HepG2 (cell line): ENCODE measurements at regions not wholly inside any gene's neighbourhood (a gene's known extent, or its start where the extent isn't known, plus 50 kb on each side); places are given as distances from the start of the nearest gene placed in this dataset.

Experiments used
- CBX5 ChIP-seq: sonication (generic); formaldehyde crosslinking; IDR thresholded peaks from 2 replicates; pipeline ENCODE4 v1.4.0; 2020; ENCODE audit warnings: missing genetic modification reagents, borderline replicate concordance
- TF ChIP-seq, protein P1 (sequence below): sonication (generic); formaldehyde crosslinking; IDR thresholded peaks from 2 replicates; pipeline ENCODE4 v1.5.0; 2020; ENCODE audit warnings: mild to moderate bottlenecking, missing genetic modification reagents, moderate library complexity
- TF ChIP-seq, protein P2 (sequence below): sonication (generic); formaldehyde crosslinking; IDR thresholded peaks from 2 replicates; pipeline ENCODE4 v1.8.0; 2022; ENCODE audit warnings: mild to moderate bottlenecking, missing genetic modification reagents

DNA sequence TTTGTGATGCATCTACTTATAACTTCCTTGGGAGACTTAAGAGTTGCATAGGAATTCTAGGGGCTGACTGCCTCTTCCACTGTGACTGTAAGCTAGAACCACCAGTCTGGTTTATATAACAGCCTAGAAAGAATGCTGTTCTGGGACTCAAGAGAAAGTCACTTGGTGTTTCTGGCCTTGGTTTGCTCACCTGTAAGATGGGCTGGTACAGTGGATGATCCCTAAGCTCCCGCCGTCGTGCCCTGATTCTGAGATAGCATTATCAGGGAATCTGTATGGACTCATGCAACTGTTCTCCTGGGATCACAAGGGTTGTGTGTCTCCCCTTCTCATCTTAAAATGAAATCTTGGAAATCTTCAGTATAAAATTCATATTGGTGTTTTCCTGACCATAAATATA lies 100.6 kb downstream of the LYZL1 start:
- TF ChIP-seq, protein P1, sequence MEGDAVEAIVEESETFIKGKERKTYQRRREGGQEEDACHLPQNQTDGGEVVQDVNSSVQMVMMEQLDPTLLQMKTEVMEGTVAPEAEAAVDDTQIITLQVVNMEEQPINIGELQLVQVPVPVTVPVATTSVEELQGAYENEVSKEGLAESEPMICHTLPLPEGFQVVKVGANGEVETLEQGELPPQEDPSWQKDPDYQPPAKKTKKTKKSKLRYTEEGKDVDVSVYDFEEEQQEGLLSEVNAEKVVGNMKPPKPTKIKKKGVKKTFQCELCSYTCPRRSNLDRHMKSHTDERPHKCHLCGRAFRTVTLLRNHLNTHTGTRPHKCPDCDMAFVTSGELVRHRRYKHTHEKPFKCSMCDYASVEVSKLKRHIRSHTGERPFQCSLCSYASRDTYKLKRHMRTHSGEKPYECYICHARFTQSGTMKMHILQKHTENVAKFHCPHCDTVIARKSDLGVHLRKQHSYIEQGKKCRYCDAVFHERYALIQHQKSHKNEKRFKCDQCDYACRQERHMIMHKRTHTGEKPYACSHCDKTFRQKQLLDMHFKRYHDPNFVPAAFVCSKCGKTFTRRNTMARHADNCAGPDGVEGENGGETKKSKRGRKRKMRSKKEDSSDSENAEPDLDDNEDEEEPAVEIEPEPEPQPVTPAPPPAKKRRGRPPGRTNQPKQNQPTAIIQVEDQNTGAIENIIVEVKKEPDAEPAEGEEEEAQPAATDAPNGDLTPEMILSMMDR (CRISPR knock-in tag), result no peak
- TF ChIP-seq CBX5, result no peak
- TF ChIP-seq, protein P2, sequence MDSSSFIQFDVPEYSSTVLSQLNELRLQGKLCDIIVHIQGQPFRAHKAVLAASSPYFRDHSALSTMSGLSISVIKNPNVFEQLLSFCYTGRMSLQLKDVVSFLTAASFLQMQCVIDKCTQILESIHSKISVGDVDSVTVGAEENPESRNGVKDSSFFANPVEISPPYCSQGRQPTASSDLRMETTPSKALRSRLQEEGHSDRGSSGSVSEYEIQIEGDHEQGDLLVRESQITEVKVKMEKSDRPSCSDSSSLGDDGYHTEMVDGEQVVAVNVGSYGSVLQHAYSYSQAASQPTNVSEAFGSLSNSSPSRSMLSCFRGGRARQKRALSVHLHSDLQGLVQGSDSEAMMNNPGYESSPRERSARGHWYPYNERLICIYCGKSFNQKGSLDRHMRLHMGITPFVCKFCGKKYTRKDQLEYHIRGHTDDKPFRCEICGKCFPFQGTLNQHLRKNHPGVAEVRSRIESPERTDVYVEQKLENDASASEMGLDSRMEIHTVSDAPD (CRISPR knock-in tag), result no peak
